ENCODE measurements at regions not wholly inside any gene's neighbourhood (a gene's known extent, or its start where the extent isn't known, plus 50 kb on each side); places are given as distances from the start of the nearest gene placed in this dataset.
"Not testable (repeated sequence)": the region's sequence is repeated elsewhere in the genome, so short reads cannot be mapped to it uniquely, and the experiment has no call there.

- DNase-seq: peak in 3 of 4 experiments; percentile 36 to 63 (median 62)
These were observed 364.1 kb upstream of the KITLG start for GRCh38 chr12:88944397-88944796.

DNA sequence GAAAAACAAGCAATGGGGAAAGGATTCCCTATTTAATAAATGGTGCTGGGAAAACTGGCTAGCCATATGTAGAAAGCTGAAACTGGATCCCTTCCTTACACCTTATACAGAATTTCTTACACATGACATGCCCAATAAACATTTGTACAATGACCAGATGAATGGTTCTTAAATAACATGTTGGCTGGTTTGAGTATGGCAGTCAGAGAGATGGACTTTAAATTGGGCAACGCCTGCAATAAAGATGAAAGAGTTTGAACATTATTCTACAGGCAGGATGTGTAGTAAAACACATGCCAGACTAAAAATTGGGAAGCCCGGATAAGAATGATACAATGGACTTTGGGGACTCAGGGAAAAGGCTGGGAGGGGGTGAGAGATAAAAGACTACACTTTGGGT, 360.6 kb upstream of the KITLG start:
- DNase-seq: no peak

DNA sequence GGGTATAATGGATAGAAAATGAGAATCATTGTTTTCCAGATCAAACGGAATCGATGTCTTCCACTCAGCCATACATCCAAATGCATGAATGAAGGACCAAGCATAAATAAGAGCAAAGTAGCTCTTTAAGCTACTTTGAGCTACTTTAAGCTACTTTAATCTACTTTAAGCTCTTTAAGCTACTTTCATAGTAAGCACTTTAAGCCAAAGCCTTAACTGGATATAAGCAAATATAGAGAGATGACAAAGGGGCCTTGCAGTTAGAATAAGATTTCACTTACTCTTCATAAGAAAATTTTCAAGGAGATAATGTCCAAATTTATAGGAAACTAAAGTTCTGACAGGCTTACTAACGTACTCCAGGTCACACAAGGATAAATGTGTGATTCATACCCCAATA, 355.6 kb upstream of the KITLG start:
- no peak for DNase-seq

DNA sequence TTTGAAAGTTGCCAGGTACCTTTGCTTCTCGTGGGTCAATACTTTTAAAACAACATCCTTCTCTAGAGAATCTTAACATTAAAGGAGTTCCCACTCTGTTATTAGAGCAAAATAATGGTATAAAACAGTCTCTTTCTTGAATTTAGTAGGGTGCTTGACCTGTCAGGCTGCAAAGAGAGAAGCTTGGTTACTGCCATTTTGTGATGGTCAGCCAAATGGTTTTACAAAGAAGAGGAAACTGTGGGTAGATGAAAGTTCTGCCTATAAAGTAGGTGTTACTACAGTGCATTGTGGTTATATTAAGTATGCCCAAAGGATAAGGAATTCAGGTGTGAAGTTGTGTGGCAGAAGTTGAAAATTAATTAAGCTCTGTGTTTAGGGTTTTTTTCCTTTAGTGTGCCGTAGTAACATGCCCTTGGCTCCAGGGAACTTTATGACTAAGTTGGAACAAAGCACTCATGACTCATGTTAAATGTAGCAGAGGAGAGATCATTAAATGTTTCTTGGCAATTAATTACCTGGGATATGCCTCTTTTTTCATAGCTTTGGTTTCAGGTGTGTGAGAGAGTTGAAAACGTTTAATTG, 354.0 kb upstream of the KITLG start:
- DNase-seq: no peak

- no peak for DNase-seq
These were observed 352.2 kb upstream of the KITLG start for GRCh38 chr12:88932457-88932856.

DNA sequence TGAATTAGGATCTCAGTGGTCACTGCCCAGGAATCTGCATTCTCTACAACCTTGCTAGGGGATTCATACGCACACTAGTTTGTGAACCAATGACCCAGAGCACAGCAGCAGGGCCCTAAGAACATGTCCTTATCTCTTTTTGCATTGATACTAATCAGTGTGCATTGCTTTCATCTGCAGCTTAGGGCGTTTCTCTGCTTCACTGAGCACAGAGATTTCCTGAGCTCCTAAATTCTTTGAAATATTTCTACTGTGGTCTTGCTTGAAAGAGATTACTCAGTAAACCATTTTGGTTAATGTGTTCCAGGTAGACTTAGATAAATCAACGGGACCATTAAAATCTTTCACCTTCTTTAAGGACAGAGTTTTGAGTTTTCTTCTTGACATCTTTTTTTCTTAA, 351.3 kb upstream of the KITLG start:
- no peak for DNase-seq

- DNase-seq: no peak
These were observed 345.2 kb upstream of the KITLG start for GRCh38 chr12:88925454-88925853.

GRCh38 chr12:88924162-88924561, 343.9 kb upstream of the KITLG start:
- DNase-seq: no peak

DNA sequence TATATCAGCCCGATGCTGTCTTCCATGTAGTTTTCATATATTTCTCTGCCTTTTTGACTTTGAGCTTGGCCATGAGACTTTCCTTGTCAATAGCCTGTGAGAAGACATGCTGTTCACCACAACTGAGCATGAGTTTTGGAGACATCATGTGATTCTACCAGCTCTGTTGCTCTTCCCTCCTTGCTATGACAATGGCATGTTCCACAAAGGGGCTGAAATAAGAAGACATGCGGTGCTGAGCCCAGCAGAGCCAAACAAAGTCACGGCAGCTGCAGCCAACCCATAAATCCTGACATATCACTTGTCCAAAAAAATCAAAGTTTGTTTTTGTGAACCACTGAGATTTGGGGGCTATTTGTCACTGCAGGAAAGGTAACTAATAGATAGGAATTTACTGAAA, 343.4 kb upstream of the KITLG start:
- no peak for DNase-seq

DNA sequence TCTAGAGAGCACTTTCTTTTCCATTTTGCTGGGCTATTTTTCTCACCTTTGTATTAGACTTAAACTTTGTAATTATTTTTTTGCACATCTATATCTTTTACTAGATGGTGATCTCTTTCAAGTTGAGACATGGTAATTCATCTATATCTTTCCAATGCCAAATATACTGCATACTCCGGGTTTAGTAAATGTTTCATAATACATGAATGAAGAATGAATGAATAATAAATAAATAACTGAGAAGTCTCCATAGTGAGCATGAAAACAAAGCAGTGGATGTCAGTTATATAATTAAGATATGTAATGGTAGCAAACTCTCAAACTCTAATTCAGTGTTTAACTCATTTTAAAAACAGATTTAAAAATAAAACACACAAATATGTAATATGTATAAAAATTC, 342.5 kb upstream of the KITLG start:
- DNase-seq: no peak

DNA sequence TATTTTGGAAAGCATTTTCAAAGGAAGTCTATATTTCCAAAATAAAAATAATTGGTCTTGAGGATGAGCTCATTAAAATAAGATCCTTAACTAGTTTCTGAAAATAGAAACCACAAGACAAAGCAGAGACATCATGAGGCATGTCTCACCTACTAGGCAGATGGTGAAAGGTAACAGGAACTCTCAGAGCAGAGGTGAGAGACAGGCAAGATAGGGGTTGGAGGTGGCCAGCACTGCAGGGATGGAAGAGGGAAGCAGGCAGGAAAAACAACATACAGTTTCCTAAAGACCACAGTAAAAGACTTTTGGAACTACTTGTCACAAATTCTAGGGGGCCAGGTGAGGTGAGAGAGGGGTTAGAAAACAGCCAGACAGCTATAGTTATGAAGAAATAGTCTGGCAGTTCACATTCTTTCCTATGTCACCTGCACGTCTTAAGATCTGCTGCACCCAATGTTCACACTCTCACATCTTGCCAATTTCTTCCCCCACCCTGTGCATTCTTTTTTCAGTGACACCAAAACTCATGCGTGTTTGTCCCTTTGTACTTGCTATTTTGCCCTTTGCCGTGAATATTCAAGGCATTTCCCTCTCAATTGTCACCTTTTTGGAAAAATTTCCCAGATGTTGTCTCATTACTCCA, 341.7 kb upstream of the KITLG start:
- DNase-seq: no peak

DNA sequence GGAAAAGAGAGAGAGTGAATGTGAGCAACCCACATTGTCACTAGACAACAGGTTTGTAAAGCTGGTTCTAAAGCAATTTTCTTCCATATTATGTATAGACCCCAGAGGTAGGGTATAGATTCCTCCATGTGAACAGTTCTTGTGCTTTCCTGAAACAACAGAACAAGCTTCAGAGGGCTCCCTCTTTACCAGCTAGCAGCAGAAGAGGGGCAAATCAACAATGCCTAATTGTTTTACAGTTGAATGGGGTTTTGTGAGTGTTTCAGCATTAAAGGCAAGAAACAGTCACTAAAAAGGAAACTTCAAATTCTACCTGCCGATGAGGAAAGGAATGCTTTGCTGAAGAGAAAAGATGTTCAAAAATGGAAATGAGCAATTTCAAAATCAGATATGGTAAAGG, 341.2 kb upstream of the KITLG start:
- DNase-seq: no peak

DNA sequence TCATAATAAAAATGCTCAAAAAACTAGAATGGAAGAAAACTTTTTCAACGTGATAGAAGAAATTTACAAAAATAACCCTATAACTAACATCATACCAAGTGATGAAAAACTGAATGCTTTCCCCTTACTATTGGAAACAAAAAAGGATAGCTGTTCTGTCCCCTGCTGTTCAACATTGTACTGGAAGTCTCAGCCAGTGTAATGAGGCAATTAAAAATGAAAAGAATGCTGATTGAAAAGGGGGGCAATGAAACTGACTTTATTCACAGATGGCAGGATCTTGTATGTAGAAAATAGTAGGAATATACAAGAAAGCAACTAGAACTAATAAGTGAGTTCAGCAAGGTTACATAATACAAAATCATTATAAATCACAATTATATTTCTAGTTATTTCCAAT, 337.9 kb upstream of the KITLG start:
- no peak for DNase-seq

GRCh38 chr12:88914967-88915366, 334.7 kb upstream of the KITLG start:
- DNase-seq: no peak

DNA sequence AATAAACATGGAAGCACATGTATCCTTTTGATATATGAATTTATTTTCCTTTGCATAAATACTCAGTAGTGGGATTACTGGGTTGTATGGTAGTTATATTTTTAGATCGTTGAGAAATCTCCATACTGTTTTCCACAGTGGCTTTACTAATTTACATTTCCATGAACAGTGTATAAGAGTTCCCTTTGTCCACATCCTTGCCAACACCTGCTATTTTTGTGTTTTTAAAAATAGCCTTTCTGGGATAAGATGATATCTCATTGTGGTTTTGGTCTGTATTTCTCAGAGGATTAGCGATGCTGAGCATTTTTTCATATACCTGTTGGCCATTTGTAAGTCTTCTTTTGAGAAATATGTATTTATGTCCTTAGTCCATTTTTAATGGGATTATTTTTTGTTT, 329.2 kb upstream of the KITLG start:
- no peak for DNase-seq

DNA sequence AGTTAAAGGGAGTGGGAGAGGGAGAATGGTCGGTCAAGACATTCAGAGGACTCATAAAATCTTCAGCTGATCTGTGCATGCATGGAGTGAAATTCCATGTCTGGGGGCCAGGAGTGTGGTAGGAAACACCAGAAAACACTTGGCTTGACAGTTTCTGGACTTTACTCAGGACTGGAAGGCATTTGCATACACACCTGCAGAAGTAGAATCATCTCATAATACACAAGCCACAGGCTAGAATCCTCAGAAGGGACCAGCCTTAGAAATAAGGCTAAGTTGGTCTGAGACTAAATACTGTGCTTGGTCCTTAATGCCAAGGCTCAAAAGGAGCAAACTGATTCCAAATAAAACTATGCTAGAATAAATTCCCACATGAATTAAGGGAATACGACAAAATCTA, 328.1 kb upstream of the KITLG start:
- no peak for DNase-seq

GRCh38 chr12:88904705-88905104, 324.4 kb upstream of the KITLG start:
- no peak for DNase-seq

- no peak for DNase-seq
These were observed 323.1 kb upstream of the KITLG start for GRCh38 chr12:88903333-88903732.

- DNase-seq: no peak
These were observed 317.5 kb upstream of the KITLG start for GRCh38 chr12:88897723-88898122.

DNA sequence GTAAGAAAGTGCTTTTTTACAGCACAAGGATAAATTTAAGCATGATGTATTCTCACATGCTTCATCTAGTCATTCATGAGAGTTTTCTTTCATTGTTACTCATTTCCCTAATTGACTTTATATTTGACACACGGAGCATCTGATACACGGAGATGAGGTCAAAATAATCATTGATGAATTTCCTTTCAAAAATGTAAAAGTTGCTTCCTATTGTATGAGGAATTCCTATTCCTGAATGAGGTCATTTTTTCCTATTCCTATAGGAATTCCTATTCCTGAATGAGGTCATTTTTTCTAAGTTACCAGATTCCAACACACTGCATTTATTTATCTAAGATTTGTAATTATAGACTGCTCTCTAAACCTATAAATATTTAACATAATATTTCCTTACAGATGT, 316.7 kb upstream of the KITLG start:
- no peak for DNase-seq

DNA sequence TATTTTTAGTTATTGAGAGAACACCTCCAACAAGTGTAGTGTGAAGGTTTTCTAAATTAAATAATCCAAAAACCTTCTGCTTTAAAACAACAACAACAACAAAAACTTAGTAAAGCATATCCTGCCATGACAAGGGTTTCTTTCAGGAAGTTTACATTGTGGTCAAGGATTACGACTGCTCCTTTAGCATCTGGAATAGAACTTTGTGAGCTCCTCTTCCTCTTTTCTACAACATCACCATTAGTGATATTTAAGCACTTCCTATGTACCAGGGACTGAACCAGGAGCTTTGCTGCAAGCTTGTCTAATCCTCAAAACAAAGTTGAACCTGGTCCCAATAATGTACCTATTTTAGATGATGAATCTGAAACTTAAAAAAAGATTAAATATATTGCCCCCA, 315.4 kb upstream of the KITLG start:
- DNase-seq: peak in 3 of 4 experiments; percentile 2 to 25 (median 22)

GRCh38 chr12:88893801-88894200, 313.5 kb upstream of the KITLG start:
- no peak for DNase-seq

- DNase-seq: not testable (repeated sequence)
These were observed 311.2 kb upstream of the KITLG start for GRCh38 chr12:88891434-88891833.

DNA sequence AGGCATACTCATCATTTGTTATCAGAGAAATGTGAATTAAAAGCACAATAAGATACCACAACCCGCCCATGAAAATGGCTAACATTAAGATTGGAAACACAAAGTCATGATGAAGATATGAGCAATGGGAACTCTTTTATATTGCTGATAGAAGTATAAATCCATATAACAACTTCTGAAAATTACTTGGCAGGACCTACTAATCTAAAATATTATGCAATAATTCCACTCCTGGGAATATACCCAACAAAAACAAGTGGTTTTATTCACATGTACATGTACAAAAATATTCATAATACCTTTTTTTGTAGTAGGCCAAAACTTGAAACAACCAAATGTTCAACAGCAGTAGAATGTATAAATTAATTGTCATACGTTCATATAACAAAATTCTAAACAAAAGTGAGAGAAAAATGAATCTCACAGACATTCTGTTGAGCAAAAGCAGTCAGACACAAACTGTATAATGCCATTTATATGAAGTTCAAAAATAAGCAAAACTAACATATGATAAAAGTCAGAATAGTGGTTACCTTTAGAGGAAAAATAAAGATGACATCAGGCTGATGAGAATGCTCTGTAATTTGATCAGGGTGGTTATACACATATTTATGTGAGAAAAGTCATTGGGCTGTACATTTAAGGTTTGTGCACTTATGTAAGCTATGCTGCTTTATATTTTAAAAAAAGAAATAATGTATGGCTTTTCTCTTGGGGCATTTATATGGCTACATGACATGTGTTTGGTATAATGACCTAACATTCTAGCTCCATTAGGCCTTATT, 309.2 kb upstream of the KITLG start:
- no peak for DNase-seq

Data from suppressor macrophage (primary cell).